Kidney capillary endothelial cell (primary cell): ENCODE measurements at regions not wholly inside any gene's neighbourhood (a gene's known extent, or its start where the extent isn't known, plus 50 kb on each side); places are given as distances from the start of the nearest gene placed in this dataset.

Experiments
- DNase-seq: peaks from one replicate; pipeline ENCODE4 v3.0.0-alpha.2; 2018; ENCODE audit warnings: low spot score

DNA sequence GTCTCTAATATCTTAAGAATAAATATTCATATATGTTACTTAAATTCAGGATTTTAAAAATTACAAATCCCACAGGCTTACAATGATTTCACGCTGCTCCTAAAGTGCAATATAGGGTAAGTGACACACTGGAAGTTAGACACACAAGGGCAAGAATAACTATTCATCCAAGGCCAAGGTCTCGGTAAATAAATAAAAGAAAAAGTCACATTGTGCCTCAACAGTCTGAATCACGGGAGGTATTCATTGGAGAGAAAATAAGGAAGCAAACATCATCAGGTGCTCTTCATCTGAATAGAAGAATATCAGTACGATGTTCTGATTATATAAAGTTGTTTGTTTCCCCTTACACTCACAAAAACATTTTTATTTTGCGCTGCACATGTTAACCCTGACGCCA, 820.2 kb downstream of the TRIB2 start:
- no peak for DNase-seq

DNA sequence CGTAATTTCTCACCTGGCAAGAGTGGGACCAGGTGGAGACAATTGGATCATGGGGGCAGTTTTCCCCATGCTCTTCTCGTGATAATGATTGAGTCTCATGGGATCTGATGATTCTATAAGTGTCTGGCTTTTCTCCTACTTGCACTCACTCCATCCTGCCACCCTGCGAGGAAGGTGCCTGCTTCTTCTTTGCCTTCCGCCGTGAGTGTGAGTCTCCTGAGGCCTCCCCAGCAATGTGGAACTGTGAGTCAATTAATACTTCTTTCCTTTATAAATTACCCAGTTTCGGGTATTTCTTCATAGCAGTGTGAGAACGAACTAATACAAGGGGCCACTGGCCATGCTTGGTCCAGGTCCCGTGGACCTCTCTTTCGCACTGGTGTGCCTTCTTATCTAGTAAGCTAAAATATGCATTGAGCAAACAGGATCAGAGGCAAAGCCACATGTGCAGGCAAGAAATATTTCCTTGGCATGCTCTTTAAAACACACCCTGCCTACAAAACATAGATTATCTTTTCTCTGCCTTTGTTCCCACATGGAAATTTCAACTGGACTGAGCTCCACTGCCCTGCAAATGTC, 821.1 kb downstream of the TRIB2 start:
- no peak for DNase-seq

- DNase-seq, result no peak
These were observed 822.6 kb downstream of the TRIB2 start for GRCh38 chr2:13539296-13539695.

DNA sequence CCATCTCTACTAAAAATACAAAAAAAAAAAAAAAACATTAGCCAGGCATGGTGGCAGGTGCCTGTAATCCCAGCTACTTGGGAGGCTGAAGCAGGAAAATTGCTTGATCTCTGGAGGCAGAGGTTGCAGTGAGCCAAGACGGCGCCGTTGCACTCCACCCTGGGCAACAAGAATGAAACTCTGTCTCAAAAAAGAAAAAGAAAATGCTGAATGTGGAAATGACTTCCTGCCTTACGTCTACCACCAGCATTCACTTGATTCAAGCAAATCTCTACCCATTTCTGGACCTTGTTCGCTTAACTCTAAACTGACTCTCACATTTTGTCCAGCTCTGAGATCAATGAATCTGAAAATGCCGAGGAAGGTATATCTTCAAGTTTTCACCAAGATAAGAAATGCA, 825.3 kb downstream of the TRIB2 start:
- DNase-seq, result no peak

GRCh38 chr2:13542642-13543041, 825.9 kb downstream of the TRIB2 start:
- DNase-seq, result no peak

DNA sequence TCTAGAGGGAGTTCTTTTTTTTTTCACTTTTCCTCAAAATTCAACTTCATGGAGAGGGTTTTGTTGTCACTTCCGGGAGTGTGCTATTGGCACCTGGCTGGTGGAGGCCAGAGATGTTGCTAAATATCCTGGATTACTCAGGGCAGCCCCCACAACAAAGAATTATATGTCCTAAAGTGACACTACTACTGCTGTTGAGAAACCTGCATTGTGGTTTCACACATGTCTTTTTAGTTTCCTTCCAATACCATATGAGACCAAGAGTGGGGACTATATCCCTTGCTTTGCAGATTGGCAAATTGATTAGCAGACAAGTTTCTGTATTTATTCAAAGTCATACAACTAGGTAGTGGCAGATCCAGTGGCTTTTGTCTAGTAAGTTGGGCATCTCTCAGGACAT, 826.8 kb downstream of the TRIB2 start:
- no peak for DNase-seq

DNA sequence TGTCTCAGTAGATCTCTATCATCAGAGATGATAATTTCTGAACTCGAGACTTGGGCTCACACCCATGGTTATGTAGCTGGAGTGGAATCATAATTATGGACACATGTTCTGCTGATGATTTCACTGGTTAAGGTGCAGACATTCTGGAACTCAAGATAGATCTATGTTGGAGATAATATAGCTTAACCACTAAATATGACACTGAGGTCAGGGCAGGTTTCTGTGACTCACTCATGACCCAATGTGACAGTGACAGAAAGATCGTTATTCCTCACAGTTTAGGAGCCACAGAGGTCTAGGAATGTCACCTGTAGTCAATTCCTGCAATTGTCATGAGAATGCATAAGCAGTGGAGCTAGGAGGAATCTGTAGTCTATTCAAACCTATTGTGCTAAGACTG, 828.6 kb downstream of the TRIB2 start:
- no peak for DNase-seq

GRCh38 chr2:13546131-13546530, 829.4 kb downstream of the TRIB2 start:
- no peak for DNase-seq

GRCh38 chr2:13550285-13551231, 833.8 kb downstream of the TRIB2 start:
- DNase-seq, result no peak

DNA sequence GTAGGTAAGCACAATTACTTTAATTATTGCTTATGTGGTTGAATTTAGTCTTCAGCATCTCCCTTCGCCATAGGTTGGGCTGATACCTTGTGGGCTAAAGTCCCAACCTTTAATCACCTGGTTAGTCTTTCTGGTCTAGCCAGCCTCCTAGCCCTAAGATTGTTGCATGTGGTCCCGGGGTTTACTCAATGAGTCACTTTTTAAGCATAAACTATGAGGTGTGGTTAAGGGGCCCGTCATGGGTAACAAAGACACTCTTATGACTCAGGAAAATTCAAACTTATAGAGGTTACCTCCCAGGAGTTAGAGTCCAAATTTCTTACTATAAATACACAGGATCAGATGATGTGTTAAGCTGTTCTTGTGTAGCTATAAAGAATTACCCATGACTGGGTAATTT, 841.6 kb downstream of the TRIB2 start:
- DNase-seq, result no peak

GRCh38 chr2:13560322-13560721, 843.6 kb downstream of the TRIB2 start:
- no peak for DNase-seq

- peak; percentile 5 for DNase-seq
These were observed 855.7 kb downstream of the TRIB2 start for GRCh38 chr2:13572466-13572865.

- DNase-seq, result no peak
These were observed 858.1 kb downstream of the TRIB2 start for GRCh38 chr2:13574831-13575230.

DNA sequence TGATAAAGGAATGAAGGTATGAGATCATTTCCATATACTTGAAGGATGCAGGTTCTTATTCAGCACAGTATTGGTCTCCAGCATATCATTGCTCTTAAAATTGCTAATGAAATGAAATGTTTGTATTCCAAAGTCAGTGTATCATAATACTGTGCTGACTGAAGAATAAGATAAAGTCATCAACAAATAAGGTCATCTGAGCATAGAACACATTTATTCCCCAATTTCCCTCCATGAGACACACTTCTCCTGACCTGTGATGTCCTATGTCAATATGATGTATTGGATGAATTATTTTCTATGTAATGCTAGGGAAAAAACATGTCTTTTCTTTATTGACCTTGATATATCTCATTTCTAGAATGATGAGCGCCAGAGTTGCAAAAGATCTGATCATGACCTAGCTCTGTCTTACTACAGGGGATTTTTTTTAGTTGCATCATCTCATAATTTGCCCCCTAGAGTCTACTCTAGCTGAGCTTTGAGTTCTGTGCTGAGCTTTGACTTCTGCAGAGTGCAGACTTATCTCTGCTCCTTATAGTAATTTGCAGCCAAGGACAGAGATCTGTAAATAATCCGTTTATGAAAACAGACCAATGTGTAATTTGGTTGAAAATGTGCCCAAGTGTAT, 859.8 kb downstream of the TRIB2 start:
- no peak for DNase-seq

GRCh38 chr2:13578547-13578946, 861.8 kb downstream of the TRIB2 start:
- DNase-seq, result no peak

GRCh38 chr2:13581471-13581870, 864.7 kb downstream of the TRIB2 start:
- DNase-seq, result no peak

DNA sequence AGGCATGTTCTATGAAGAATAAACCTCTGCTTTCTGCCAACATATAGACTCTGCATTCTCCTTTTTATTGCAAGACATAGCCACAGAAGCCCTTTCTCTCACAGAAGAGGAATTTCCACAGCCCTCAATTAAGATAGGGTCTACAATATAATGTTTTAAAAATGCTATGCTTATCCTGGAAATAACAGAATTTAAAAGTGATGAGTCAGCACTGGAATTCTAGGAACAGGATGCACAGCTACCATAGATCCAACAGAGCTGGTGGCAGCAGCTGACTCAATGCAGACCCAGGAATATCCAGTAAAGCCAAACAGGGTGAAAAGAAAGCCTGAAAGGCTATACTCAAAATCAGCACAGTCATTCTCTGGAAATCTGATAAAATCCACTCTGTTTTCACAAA, 866.9 kb downstream of the TRIB2 start:
- no peak for DNase-seq

DNA sequence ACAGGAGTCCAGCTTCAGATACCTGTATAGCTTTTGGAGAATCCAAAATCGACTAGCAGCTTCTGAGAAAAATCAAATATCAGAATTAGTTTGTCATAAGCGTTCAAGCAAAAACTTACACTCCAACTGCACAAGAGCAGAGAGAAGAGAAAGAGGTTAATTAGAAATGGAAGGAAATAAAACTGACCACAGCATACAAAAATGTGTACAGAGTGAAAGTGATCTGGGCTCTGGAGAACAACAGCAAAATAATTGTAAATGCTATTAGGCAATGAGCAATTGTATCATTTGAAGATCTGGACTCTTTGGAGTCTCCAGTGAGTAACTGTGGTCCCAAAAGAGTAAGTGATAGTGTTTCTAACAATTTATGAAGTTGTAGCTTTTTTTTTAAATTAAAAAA, 867.3 kb downstream of the TRIB2 start:
- DNase-seq, result no peak

DNA sequence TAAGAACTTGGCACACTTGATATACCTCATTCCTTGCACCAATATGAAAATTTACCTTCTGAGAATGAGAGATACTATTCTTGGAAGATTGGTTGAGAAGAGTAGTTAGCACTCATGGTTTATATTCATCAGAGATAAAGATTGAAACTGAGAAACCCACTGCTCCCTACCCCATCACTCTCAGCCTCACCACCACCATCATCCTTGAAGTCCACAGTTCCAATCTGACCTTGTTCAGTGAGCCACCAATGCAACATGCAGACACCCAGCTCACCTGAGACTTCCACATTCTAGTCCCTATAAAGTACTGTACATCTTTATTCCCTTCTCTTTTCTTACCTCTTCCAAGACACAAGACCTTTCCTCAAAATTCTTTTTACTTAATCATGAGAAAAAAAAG, 869.0 kb downstream of the TRIB2 start:
- no peak for DNase-seq

GRCh38 chr2:13596233-13596632, 879.5 kb downstream of the TRIB2 start:
- no peak for DNase-seq

DNA sequence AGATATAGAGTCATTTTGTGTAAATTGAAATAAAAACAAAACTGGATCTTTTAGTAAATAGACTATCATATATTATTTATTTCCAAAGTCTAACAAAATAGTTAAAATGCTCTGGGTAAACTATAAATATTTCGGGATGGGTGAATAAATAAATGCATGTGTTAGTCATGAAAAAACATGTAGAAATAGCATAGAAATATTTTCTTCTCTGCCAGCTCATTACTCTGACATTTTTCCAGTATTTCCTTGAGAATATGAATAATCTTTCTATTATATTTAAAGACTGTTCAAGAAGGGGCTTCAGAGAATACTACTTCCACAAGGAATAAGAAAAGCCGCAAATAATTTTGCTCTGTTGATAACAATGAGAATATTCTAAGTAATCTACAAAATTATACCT, 880.4 kb downstream of the TRIB2 start:
- no peak for DNase-seq

DNA sequence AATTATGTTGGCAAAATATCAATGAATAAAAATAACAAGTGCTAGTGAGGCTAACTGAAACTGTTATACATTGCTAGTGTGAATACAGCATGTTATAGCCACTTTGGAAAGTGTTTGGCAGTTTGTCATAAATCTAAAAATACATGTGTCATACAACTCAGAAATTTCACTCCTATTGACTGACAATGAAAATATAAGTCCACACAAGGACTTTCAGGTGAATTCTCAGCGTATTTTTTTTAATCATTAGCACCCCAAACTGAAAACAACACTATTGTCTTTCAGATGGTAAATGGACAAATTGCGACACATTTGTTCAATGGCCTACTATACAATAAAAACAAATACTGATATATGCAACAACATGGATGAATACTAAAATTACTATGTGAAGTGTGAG, 884.8 kb downstream of the TRIB2 start:
- no peak for DNase-seq

GRCh38 chr2:13604951-13605661, 888.4 kb downstream of the TRIB2 start:
- DNase-seq, result no peak
